Mucosa of rectum (tissue), 2 donors: ENCODE measurements at regions not wholly inside any gene's neighbourhood (a gene's known extent, or its start where the extent isn't known, plus 50 kb on each side); places are given as distances from the start of the nearest gene placed in this dataset.

Experiments
- H3K27ac ChIP-seq, 2 donors: one replicate each; pipeline ENCODE4 v1.7.0; 2013; ENCODE audit warnings: inconsistent platforms in 2 of 2, low read depth in 2 of 2, low read length in 2 of 2
- H3K27me3 ChIP-seq, 2 donors: one replicate each; pipeline ENCODE4 v1.7.0; 2013; ENCODE audit warnings: low read length in 2 of 2; ENCODE audit not compliant: control insufficient read depth in 2 of 2, insufficient read depth in 2 of 2
- H3K36me3 ChIP-seq, 2 donors: one replicate each; pipeline ENCODE4 v1.7.0; 2013; ENCODE audit warnings: low read length in 2 of 2; ENCODE audit not compliant: control insufficient read depth in 2 of 2, insufficient read depth in 2 of 2
- H3K4me1 ChIP-seq, 2 donors: one replicate each; pipeline ENCODE4 v1.7.0; 2013; ENCODE audit warnings: low read length in 2 of 2, mild to moderate bottlenecking in 1 of 2; ENCODE audit not compliant: control insufficient read depth in 2 of 2, insufficient read depth in 2 of 2
- H3K4me3 ChIP-seq, 2 donors: one replicate each; pipeline ENCODE4 v1.7.0; 2013; ENCODE audit warnings: low read length in 2 of 2
- H3K9ac ChIP-seq, 2 donors: one replicate each; pipeline ENCODE4 v1.7.0; 2013; ENCODE audit warnings: low read length in 2 of 2, low read depth in 1 of 2, mild to moderate bottlenecking in 1 of 2
- H3K9me3 ChIP-seq, 2 donors: one replicate each; pipeline ENCODE4 v1.7.0; 2013; ENCODE audit warnings: low read length in 2 of 2; ENCODE audit not compliant: control insufficient read depth in 2 of 2
- donor health status: healthy.
- donor health status: Normal muscosa, but diverticular disease.

DNA sequence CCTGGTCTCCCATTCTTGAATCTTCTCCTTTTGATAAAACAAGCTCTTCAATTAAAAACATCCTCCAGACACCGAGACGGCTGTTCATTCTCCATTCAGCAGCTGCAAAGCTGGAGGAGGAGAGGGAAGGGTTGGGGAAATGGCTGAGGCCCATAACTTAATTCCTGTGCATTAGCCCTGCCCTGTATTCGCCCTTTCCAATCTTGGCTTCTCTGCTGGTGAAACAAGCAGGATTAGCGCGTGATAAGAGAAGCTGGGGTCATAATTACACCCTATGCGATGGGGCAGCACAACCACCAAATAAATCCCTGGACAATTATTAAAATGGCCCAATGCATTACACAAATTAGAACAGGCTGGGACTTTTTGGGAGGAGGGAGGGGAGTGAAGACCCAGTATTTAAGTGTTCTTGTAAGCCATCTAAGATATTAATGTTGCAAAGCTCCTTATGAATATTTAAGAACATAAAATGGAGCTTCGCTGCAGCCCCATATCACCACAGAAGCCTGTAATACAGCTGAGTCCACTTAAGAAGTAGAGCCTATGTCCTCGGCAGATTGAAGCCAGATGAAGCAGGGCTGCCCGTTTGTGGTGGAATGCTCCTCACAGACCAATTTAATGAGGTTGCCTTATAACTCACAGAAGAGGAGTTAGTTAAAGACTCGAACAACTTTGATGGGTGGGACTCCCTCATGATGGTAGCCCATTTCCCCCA lies 176.6 kb upstream of the SKOR2 start:
- H3K36me3 ChIP-seq = no peaks in the 10 kb centered on the region
- no peaks in the 10 kb centered on the region for H3K9me3 ChIP-seq
- H3K27me3 ChIP-seq = no peaks in the 10 kb centered on the region
- H3K9ac ChIP-seq = no peak overlapping the region
- H3K27ac ChIP-seq = no peak overlapping the region
- H3K4me3 ChIP-seq = no peak overlapping the region
- H3K4me1 ChIP-seq = no peaks in the 10 kb centered on the region

GRCh38 chr18:47427072-47427471 lies 175.6 kb upstream of the SKOR2 start:
- H3K27ac ChIP-seq = no peak overlapping the region
- no peak overlapping the region for H3K4me3 ChIP-seq
- no peaks in the 10 kb centered on the region for H3K36me3 ChIP-seq
- no peaks in the 10 kb centered on the region for H3K4me1 ChIP-seq
- H3K9me3 ChIP-seq = no peaks in the 10 kb centered on the region
- no peaks in the 10 kb centered on the region for H3K27me3 ChIP-seq
- no peak overlapping the region for H3K9ac ChIP-seq

- no peak overlapping the region for H3K4me3 ChIP-seq
Observed at GRCh38 chr18:47425365-47425764, 173.9 kb upstream of the SKOR2 start.

DNA sequence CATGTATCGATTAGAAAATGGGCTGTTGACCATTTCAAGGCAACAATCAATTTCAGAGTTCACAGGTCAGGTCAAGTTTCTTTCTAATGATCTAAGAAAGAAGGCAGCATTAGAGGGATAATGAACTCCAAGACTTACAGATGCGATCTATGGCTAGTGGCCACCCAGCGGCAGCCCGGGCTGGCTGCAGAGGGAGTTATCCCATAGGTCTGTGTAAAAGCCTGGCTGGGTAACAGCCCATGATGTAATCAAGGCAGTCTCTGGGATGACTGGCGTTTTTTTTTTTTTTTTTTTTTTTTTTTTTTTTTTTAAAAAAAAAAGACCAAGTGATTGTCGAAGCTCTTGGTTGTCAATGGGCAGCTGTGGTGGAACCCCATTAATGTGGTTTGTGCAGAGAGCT lies 171.1 kb upstream of the SKOR2 start:
- Histone ChIP-seq H3K4me3 (no peak overlapping the region), H3K9me3 (no peaks in the 10 kb centered on the region), H3K4me1 (no peaks in the 10 kb centered on the region), H3K36me3 (no peaks in the 10 kb centered on the region), H3K27me3 (no peaks in the 10 kb centered on the region), H3K9ac (no peak overlapping the region), H3K27ac (no peak overlapping the region)

More at GRCh38 chr18:47425365-47425764, 173.9 kb upstream of the SKOR2 start:
- Histone ChIP-seq H3K4me1 (no peaks in the 10 kb centered on the region), H3K36me3 (no peaks in the 10 kb centered on the region), H3K27ac (no peak overlapping the region), H3K9me3 (no peaks in the 10 kb centered on the region), H3K9ac (no peak overlapping the region), H3K27me3 (no peaks in the 10 kb centered on the region)

DNA sequence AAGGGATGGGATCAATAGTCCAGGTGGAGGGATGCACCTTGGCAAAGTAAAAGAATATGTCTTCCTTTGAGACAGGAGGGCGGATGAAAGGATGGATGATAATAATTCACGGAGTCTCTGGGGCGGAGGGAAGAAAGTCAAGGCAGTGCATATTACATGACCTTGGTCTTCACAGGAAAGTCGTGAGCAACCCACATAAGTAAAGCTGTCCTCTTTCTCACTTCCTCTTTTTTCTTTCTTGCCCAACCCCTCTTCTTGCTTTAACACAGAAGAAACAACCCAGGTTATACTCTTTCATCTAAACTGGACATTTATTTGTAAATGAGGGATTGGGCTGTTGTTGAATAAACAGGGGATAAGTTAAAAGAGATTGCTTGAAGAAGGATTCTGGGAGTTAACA lies 168.7 kb upstream of the SKOR2 start:
- H3K27ac ChIP-seq = no peak overlapping the region
- H3K9me3 ChIP-seq = no peaks in the 10 kb centered on the region
- H3K4me3 ChIP-seq = no peak overlapping the region
- no peaks in the 10 kb centered on the region for H3K27me3 ChIP-seq
- H3K9ac ChIP-seq = no peak overlapping the region
- no peaks in the 10 kb centered on the region for H3K4me1 ChIP-seq
- no peaks in the 10 kb centered on the region for H3K36me3 ChIP-seq

GRCh38 chr18:47418746-47419145 lies 167.3 kb upstream of the SKOR2 start:
- no peak overlapping the region for H3K9ac ChIP-seq
- H3K4me1 ChIP-seq = no peaks in the 10 kb centered on the region
- no peaks in the 10 kb centered on the region for H3K36me3 ChIP-seq
- H3K9me3 ChIP-seq = no peaks in the 10 kb centered on the region
- no peaks in the 10 kb centered on the region for H3K27me3 ChIP-seq
- no peak overlapping the region for H3K27ac ChIP-seq
- no peak overlapping the region for H3K4me3 ChIP-seq

DNA sequence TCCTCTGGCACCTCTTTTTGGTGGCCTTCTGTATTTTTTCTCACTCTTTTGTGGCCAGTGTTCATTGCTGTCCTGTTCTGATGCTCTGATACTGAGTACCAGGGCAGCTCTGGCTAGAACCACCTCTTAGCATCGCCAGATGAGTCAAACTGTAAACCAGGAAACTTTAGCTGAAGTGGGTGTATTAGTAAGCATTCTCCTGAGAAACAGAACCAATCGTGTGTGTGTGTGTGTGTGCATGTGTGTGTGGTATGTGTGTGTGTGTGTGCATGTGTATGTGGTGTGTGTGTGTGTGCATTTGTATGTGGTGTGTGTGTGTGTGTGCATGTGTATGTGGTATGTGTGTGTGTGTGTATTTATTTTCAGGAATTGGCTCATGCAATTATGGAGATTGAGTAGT lies 166.3 kb upstream of the SKOR2 start:
- H3K36me3 ChIP-seq = no peaks in the 10 kb centered on the region
- H3K4me1 ChIP-seq = no peaks in the 10 kb centered on the region
- no peaks in the 10 kb centered on the region for H3K27me3 ChIP-seq
- H3K9me3 ChIP-seq = no peaks in the 10 kb centered on the region
- no peak overlapping the region for H3K27ac ChIP-seq
- H3K4me3 ChIP-seq = no peak overlapping the region
- no peak overlapping the region for H3K9ac ChIP-seq

DNA sequence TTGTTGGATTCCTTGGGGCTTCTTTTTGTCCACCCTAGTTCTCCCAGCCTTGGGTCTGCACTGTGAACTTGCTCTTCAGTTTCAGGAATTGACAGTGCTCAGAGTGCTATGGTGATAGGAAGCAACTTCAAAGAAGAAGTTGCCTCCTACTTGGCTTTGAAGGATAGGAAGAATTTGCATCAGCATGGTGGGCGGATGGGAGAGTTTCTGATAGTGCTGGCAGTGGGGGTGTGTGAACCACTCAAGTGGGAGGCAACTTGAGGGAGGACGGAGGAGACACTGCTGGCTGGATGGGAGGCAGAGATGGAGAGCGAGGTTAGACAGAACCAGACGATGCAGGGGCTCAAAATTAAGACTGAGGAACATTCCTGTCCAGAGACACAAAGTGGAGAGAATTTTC lies 164.4 kb upstream of the SKOR2 start:
- Histone ChIP-seq H3K27ac (no peak overlapping the region), H3K9ac (no peak overlapping the region), H3K4me1 (no peaks in the 10 kb centered on the region), H3K4me3 (no peak overlapping the region), H3K9me3 (no peaks in the 10 kb centered on the region), H3K27me3 (no peaks in the 10 kb centered on the region), H3K36me3 (no peaks in the 10 kb centered on the region)

DNA sequence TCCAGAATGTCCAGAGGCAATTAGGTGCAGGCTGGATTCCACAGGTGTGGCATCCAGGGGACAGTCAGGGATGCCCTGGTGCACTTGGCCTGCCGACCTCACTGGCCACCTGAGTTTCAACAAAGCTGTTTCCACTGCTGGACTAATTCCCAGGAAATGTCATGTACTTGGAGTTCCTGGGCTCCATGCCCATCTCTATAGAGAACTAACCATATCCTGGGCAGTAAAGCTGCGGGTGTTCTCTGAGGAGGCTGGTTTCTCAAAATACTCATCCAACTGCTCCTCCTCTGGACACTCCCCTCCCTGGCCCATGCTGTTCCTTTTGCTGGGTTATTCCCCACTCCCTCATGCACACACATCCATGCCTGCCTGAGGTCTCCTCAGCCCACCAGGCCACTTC lies 161.9 kb upstream of the SKOR2 start:
- Histone ChIP-seq H3K36me3 (no peaks in the 10 kb centered on the region), H3K9me3 (no peaks in the 10 kb centered on the region), H3K4me1 (no peaks in the 10 kb centered on the region), H3K27ac (no peak overlapping the region), H3K27me3 (no peaks in the 10 kb centered on the region), H3K4me3 (no peak overlapping the region), H3K9ac (no peak overlapping the region)

DNA sequence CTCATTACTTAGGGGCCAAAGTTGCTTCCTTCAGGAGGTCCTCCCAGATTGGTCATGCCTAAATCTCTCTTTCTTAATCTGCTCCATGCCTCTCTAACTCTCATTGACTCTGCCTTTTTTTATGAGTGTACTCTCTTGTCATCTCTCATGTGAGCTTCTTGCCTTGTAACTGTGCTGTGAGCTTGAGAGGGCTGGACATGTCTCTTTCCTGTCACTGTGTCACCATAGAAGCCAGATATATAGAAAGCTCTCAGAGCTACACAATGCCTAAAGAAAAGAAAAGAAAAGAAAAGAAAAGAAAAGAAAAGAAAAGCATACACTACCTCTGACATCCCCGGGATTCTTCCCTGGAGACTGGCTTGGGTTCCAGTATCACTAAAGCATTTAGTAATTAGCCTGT lies 161.5 kb upstream of the SKOR2 start:
- H3K27me3 ChIP-seq = no peaks in the 10 kb centered on the region
- no peak overlapping the region for H3K4me3 ChIP-seq
- no peak overlapping the region for H3K9ac ChIP-seq
- no peaks in the 10 kb centered on the region for H3K9me3 ChIP-seq
- H3K36me3 ChIP-seq = no peaks in the 10 kb centered on the region
- H3K27ac ChIP-seq = no peak overlapping the region
- no peaks in the 10 kb centered on the region for H3K4me1 ChIP-seq

DNA sequence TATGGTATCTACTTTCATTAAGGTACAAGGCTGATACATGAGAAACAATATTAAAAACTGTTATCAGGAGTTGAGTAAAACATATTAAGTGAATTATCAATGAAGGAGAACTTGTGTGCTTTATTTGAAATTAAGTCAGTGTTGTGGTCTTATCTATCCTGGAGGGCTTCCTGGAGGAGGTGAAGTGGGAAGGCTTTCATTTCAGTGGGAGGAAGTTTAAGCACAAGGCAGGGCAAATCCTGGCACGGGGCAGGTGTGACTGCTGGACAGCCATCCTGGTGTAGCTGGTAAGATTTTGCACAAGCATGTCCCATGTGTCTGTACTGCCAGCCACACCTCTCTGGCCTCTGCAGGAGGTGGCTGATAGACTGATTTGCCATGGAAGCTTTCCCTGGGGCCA lies 159.7 kb upstream of the SKOR2 start:
- Histone ChIP-seq H3K4me3 (no peak overlapping the region), H3K9ac (no peak overlapping the region), H3K36me3 (no peaks in the 10 kb centered on the region), H3K27me3 (no peaks in the 10 kb centered on the region), H3K27ac (no peak overlapping the region), H3K4me1 (no peaks in the 10 kb centered on the region), H3K9me3 (no peaks in the 10 kb centered on the region)
